Heart left ventricle (tissue), 13 donors: ENCODE measurements at regions not wholly inside any gene's neighbourhood (a gene's known extent, or its start where the extent isn't known, plus 50 kb on each side); places are given as distances from the start of the nearest gene placed in this dataset.

ENCODE experiments used
- POLR2A ChIP-seq, 2 donors: fragments of 450-650 bp; IDR thresholded peaks; one replicate each; pipeline ENCODE4 v1.6.1; 2017; ENCODE audit warnings: antibody characterized with exemption in 2 of 2, mild to moderate bottlenecking in 2 of 2, moderate library complexity in 2 of 2
- TF ChIP-seq, protein P1 (sequence below), 12 donors: fragments of 200-600 bp; sonication (generic) in 4 of 12; IDR thresholded peaks; one replicate each; pipeline versions ENCODE4 v1.5.0 to v1.8.0; 2018 to 2022; ENCODE audit warnings: antibody characterized with exemption in 12 of 12, mild to moderate bottlenecking in 5 of 12
- donor health status: ischemic (EF 13 %, LVEDD 7.1; RV severe dilation, severe dysfunction).
- donor health status: DM: no; HTN: yes; CAD: no.
- donor health status: DM: no; HTN: no; CAD: no.
- donor health status: ischemic (EF 25% LVEDD 6.9; RV normal size, moderate dysfunction).
- donor health status: ischemic (EF 25% LVEDD 5.7; RV mildly dilated, moderate dysfunction).
- donor health status: ischemic (EF 35%, LVEDD 5.7; RV mildly dilated, moderate dysfunction).
- donor health status: nonischemic (EF 11% LVEDD 7.7; RV severe dilation, severe dysfunction).
- donor health status: DM: yes; HTN: yes; CAD: no.
- donor health status: PGD.
- donor health status: ischemic (EF 29% LVEDD 5.4; RV normal size, mild dysfunction).
- donor health status: nonischemic (EF 23%, LVEDD 6.1; RV moderate dilation, normal function).

DNA sequence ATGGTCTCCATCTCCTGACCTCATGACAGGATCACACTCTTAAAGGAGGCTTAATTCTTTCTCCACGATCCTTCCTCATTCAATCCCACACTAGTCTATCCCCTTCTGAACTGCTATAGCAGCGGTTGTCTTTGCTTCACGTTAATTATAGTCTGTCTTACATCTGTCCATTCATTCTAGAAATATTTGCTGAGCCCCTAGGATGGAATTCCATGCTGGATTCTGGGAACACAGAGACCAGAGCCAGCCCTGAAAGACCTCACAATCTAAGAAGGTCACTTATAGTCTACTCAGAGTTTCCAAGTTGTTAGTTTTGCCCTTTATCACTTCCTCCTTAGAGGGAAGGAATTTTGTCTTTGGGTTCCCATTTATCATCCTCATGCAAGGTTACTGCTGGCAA lies 193.5 kb downstream of the GAS1 start:
- TF ChIP-seq, protein P1, sequence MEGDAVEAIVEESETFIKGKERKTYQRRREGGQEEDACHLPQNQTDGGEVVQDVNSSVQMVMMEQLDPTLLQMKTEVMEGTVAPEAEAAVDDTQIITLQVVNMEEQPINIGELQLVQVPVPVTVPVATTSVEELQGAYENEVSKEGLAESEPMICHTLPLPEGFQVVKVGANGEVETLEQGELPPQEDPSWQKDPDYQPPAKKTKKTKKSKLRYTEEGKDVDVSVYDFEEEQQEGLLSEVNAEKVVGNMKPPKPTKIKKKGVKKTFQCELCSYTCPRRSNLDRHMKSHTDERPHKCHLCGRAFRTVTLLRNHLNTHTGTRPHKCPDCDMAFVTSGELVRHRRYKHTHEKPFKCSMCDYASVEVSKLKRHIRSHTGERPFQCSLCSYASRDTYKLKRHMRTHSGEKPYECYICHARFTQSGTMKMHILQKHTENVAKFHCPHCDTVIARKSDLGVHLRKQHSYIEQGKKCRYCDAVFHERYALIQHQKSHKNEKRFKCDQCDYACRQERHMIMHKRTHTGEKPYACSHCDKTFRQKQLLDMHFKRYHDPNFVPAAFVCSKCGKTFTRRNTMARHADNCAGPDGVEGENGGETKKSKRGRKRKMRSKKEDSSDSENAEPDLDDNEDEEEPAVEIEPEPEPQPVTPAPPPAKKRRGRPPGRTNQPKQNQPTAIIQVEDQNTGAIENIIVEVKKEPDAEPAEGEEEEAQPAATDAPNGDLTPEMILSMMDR (IDR thresholded peaks at IDR 0.05): no peak
- no peak for TF ChIP-seq POLR2A (IDR thresholded peaks at IDR 0.05)
